ENCODE measurements at regions not wholly inside any gene's neighbourhood (a gene's known extent, or its start where the extent isn't known, plus 50 kb on each side); places are given as distances from the start of the nearest gene placed in this dataset.
"Not testable (repeated sequence)": the region's sequence is repeated elsewhere in the genome, so short reads cannot be mapped to it uniquely, and the experiment has no call there.

DNA sequence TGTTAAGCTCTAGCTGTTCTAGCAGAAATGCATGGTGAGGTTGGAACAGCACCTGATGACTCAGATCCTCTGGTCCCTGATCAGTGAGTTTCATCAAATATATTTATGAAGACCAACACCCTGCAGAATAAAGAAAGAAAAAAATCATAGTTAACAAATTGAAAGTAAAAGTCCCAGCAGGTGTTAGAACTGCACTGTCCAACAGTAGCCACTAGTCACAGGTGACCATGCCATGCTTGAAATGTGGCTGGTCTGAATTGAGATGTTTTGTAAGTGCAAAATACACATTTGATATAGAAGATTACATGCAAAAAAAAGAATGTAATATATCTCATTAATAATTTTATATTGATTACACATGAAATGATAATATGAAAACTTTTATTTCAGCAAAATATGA, 1010.7 kb upstream of the ZEB2 start:
- H3K27ac Mint-ChIP-seq = no peak overlapping the region
- no peaks in the 10 kb centered on the region for H3K4me1 Mint-ChIP-seq
- no peaks in the 10 kb centered on the region for H3K27me3 Mint-ChIP-seq
- ATAC-seq = no peak
- no peaks in the 10 kb centered on the region for H3K9me3 ChIP-seq (ENCODE audit: control insufficient read depth, low read length, poor library complexity, severe bottlenecking)
- no peak overlapping the region for H3K4me3 Mint-ChIP-seq
- no peak for DNase-seq
- H3K36me3 Mint-ChIP-seq (ENCODE audit: low read depth) = no peaks in the 10 kb centered on the region

DNA sequence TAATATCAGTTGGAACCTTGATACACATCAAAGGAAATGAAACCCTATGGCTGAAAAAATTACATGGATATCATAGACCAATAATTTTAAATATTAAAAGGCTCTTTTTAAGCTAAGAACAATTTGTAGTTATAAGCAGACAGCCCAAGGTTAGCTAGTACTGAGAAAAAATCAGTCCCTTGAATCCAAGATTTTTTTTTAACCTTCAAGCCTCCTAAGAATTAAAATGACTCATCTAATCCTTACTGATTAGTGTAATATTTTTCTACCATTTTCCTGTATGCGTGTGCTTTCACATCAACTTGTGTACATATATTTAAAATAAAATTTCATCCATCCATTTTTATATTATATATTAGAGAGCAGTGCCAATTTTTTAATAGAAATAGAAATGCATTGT, 1004.9 kb upstream of the ZEB2 start:
- no peaks in the 10 kb centered on the region for H3K36me3 Mint-ChIP-seq (ENCODE audit: low read depth)

DNA sequence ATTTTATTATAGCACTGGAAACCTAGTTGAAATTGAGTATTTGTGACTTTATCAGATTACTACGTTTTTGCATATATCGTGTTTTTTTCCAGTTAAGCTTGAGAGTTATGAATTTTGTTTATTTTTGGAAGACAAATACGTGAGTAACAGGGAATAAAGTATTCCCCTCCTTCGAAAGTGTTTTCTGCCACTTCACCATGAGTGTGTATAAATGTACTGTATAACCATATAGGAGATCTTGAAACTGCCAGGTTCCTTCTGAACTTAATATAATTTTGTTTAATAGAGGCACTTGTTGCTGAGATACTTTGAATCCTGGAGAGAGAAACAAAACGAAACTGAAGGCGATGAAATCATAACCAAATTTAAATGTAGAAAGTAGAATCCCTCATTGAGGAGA, 1004.4 kb upstream of the ZEB2 start:
- no peaks in the 10 kb centered on the region for H3K36me3 Mint-ChIP-seq (ENCODE audit: low read depth)
- H3K27me3 Mint-ChIP-seq = no peaks in the 10 kb centered on the region
- H3K27ac Mint-ChIP-seq = no peak overlapping the region
- ATAC-seq = no peak
- no peaks in the 10 kb centered on the region for H3K9me3 ChIP-seq (ENCODE audit: control insufficient read depth, low read length, poor library complexity, severe bottlenecking)
- DNase-seq = no peak
- no peaks in the 10 kb centered on the region for H3K4me1 Mint-ChIP-seq
- H3K4me3 Mint-ChIP-seq = no peak overlapping the region

More for the DNA sequence above, 1004.9 kb upstream of the ZEB2 start:
- Mint-ChIP-seq H3K27me3 (no peaks in the 10 kb centered on the region), H3K4me1 (no peaks in the 10 kb centered on the region), H3K4me3 (no peak overlapping the region), H3K27ac (no peak overlapping the region)
- DNase-seq = no peak
- H3K9me3 ChIP-seq (ENCODE audit: control insufficient read depth, low read length, poor library complexity, severe bottlenecking) = no peaks in the 10 kb centered on the region
- no peak for ATAC-seq

DNA sequence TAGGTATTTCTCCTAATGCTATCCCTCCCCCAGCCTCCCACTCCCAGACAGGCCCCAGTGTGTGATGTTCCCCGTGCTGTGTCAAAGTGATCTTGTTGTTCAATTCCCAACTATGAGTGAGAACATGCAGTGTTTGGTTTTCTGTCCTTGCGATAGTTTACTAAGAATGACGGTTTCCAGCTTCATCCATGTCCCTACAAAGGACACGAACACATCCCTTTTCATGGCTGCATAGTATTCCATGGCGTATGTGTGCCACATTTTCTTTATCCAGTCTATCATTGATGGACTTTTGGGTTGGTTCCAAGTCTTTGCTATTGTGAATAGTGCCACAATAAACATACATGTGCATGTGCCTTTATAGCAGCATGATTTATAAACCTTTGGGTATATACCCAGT, 999.3 kb upstream of the ZEB2 start:
- not testable (repeated sequence) for H3K27me3 Mint-ChIP-seq

DNA sequence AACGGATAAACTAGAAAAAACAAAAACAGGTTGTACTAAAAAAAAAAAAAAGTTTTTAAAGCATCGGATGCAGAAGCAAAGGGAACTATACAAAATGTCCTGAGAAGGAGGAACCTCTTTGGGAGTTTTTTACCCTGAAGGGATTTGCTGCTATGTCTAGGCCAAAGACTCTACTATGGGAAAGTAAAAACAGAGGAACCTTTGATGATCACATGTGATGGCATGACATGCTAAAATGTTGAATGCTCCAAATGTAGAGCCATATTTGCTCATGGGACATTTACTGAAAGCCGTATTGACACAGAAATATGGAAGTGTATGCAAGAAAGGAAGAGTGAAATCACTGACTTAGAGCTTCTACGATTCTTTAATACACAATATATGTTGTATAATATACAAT, 992.0 kb upstream of the ZEB2 start:
- Mint-ChIP-seq H3K4me1 (no peaks in the 10 kb centered on the region), H3K27ac (no peak overlapping the region), H3K36me3 (ENCODE audit: low read depth) (no peaks in the 10 kb centered on the region), H3K27me3 (no peaks in the 10 kb centered on the region), H3K4me3 (no peak overlapping the region)
- ATAC-seq (no peak), DNase-seq (no peak)
- H3K9me3 ChIP-seq (ENCODE audit: control insufficient read depth, low read length, poor library complexity, severe bottlenecking) = no peaks in the 10 kb centered on the region

More for the DNA sequence above, 999.3 kb upstream of the ZEB2 start:
- H3K4me1 Mint-ChIP-seq; H3K27ac Mint-ChIP-seq; ATAC-seq; H3K4me3 Mint-ChIP-seq; H3K9me3 ChIP-seq (ENCODE audit: control insufficient read depth, low read length, poor library complexity, severe bottlenecking); DNase-seq; H3K36me3 Mint-ChIP-seq (ENCODE audit: low read depth): not testable (repeated sequence)

DNA sequence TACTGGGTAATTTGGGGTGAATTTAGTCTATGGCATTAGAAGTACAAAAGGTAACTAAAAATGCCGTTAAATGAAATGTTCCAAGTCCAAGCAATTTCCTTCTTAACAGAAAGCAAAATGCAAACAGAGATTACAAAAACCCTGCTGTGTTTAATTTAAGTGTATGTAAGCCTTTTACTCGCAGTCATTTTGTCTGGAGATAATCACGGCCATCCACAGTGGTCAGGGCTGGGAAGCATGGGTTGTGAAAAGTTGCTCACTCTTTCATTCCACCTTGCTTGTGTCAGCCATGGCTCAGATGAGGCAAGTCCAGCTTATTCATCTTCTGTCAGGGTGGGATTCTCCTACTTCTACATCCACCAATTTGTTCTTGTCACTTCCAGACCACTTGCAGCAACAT, 983.6 kb upstream of the ZEB2 start:
- Mint-ChIP-seq H3K4me3 (no peak overlapping the region), H3K27ac (no peak overlapping the region), H3K27me3 (no peaks in the 10 kb centered on the region), H3K4me1 (no peaks in the 10 kb centered on the region), H3K36me3 (ENCODE audit: low read depth) (no peaks in the 10 kb centered on the region)
- DNase-seq (no peak), ATAC-seq (no peak)
- no peaks in the 10 kb centered on the region for H3K9me3 ChIP-seq (ENCODE audit: control insufficient read depth, low read length, poor library complexity, severe bottlenecking)

- H3K36me3 Mint-ChIP-seq (ENCODE audit: low read depth) = no peaks in the 10 kb centered on the region
- no peak overlapping the region for H3K27ac Mint-ChIP-seq
- no peak for ATAC-seq
- H3K4me3 Mint-ChIP-seq = no peak overlapping the region
- no peaks in the 10 kb centered on the region for H3K4me1 Mint-ChIP-seq
- no peaks in the 10 kb centered on the region for H3K9me3 ChIP-seq (ENCODE audit: control insufficient read depth, low read length, poor library complexity, severe bottlenecking)
- H3K27me3 Mint-ChIP-seq = no peaks in the 10 kb centered on the region
- no peak for DNase-seq
Observed at GRCh38 chr2:145501920-145502319, 982.0 kb upstream of the ZEB2 start.

GRCh38 chr2:145495590-145495989, 975.7 kb upstream of the ZEB2 start:
- H3K9me3 ChIP-seq (ENCODE audit: control insufficient read depth, low read length, poor library complexity, severe bottlenecking) = no peaks in the 10 kb centered on the region
- Mint-ChIP-seq H3K27ac (no peak overlapping the region), H3K27me3 (no peaks in the 10 kb centered on the region), H3K4me1 (no peaks in the 10 kb centered on the region), H3K36me3 (ENCODE audit: low read depth) (no peaks in the 10 kb centered on the region), H3K4me3 (no peak overlapping the region)
- ATAC-seq (no peak), DNase-seq (no peak)

GRCh38 chr2:145494441-145494840, 974.5 kb upstream of the ZEB2 start:
- H3K27me3 Mint-ChIP-seq = no peaks in the 10 kb centered on the region
- DNase-seq (no peak), ATAC-seq (no peak)
- no peaks in the 10 kb centered on the region for H3K9me3 ChIP-seq (ENCODE audit: control insufficient read depth, low read length, poor library complexity, severe bottlenecking)
- no peaks in the 10 kb centered on the region for H3K4me1 Mint-ChIP-seq
- H3K4me3 Mint-ChIP-seq = no peak overlapping the region
- no peak overlapping the region for H3K27ac Mint-ChIP-seq
- no peaks in the 10 kb centered on the region for H3K36me3 Mint-ChIP-seq (ENCODE audit: low read depth)

- H3K27ac Mint-ChIP-seq = no peak overlapping the region
- H3K4me3 Mint-ChIP-seq = no peak overlapping the region
- no peaks in the 10 kb centered on the region for H3K36me3 Mint-ChIP-seq (ENCODE audit: low read depth)
- no peaks in the 10 kb centered on the region for H3K9me3 ChIP-seq (ENCODE audit: control insufficient read depth, low read length, poor library complexity, severe bottlenecking)
- no peaks in the 10 kb centered on the region for H3K27me3 Mint-ChIP-seq
- DNase-seq (no peak), ATAC-seq (no peak)
- H3K4me1 Mint-ChIP-seq = peaks cover 2% of the 10 kb centered on the region
Observed at GRCh38 chr2:145488571-145488970, 968.7 kb upstream of the ZEB2 start.

GRCh38 chr2:145484448-145485097, 964.7 kb upstream of the ZEB2 start:
- Mint-ChIP-seq H3K36me3 (ENCODE audit: low read depth) (no peaks in the 10 kb centered on the region), H3K4me3 (no peak overlapping the region), H3K4me1 (peaks cover 2% of the 10 kb centered on the region), H3K27me3 (no peaks in the 10 kb centered on the region), H3K27ac (no peak overlapping the region)
- DNase-seq (no peak), ATAC-seq (no peak)
- H3K9me3 ChIP-seq (ENCODE audit: control insufficient read depth, low read length, poor library complexity, severe bottlenecking) = no peaks in the 10 kb centered on the region

GRCh38 chr2:145483854-145484253, 963.9 kb upstream of the ZEB2 start:
- ATAC-seq (no peak), DNase-seq (no peak)
- no peaks in the 10 kb centered on the region for H3K27me3 Mint-ChIP-seq
- no peak overlapping the region for H3K4me3 Mint-ChIP-seq
- H3K9me3 ChIP-seq (ENCODE audit: control insufficient read depth, low read length, poor library complexity, severe bottlenecking) = no peaks in the 10 kb centered on the region
- peaks cover 2% of the 10 kb centered on the region for H3K4me1 Mint-ChIP-seq
- no peaks in the 10 kb centered on the region for H3K36me3 Mint-ChIP-seq (ENCODE audit: low read depth)
- H3K27ac Mint-ChIP-seq = no peak overlapping the region

DNA sequence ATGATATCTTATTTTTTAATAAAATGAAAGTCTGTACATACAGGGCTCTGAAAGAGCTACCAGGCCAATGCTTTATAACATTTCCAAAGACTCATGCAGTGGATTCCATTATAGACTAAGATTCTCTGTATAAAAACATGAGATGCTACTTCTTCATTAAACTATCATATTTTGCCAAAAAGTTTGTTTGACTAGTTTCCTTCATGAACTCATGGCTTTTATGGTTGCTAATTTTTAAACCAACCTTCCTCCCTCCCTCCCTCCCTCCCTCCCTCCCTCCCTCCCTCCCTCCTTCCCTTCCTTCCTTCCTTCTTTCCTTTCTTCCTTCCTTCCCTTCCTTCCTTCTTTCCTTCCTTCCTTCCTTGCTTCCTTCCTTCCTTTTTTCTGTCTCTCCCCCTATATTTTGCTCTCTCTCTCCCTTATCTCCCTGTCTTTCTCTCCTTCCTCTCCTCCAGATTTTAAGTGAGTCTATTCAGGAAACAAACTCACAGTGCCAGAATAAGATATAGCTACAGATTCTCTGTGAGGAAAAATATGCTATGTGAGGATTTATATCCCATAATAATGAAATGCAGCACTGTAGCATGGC, 961.5 kb upstream of the ZEB2 start:
- DNase-seq (no peak), ATAC-seq (no peak)
- Mint-ChIP-seq H3K27me3 (no peaks in the 10 kb centered on the region), H3K36me3 (ENCODE audit: low read depth) (no peaks in the 10 kb centered on the region), H3K4me1 (no peaks in the 10 kb centered on the region), H3K27ac (no peak overlapping the region), H3K4me3 (no peak overlapping the region)
- no peaks in the 10 kb centered on the region for H3K9me3 ChIP-seq (ENCODE audit: control insufficient read depth, low read length, poor library complexity, severe bottlenecking)

- Mint-ChIP-seq H3K4me1 (peaks cover 2% of the 10 kb centered on the region), H3K4me3 (no peak overlapping the region)
Observed at GRCh38 chr2:145464866-145465265, 944.9 kb upstream of the ZEB2 start.

More at GRCh38 chr2:145464866-145465265, 944.9 kb upstream of the ZEB2 start:
- DNase-seq (no peak), ATAC-seq (no peak)
- H3K36me3 Mint-ChIP-seq (ENCODE audit: low read depth) = no peaks in the 10 kb centered on the region
- no peaks in the 10 kb centered on the region for H3K9me3 ChIP-seq (ENCODE audit: control insufficient read depth, low read length, poor library complexity, severe bottlenecking)
- H3K27ac Mint-ChIP-seq = no peak overlapping the region
- H3K27me3 Mint-ChIP-seq = no peaks in the 10 kb centered on the region
